ENCODE measurements at regions not wholly inside any gene's neighbourhood (a gene's known extent, or its start where the extent isn't known, plus 50 kb on each side); places are given as distances from the start of the nearest gene placed in this dataset.
"Not testable (repeated sequence)": the region's sequence is repeated elsewhere in the genome, so short reads cannot be mapped to it uniquely, and the experiment has no call there.

- peak in 1 of 2 experiments; percentile 34 for DNase-seq (ENCODE audit: low read depth in 1 of 2, low spot score in 1 of 2)
- Histone ChIP-seq H3K4me3 (replicated peaks; ENCODE audit: insufficient read depth, low read length) (no peak overlapping the region), H3K27me3 (ENCODE audit: insufficient read depth, poor library complexity, severe bottlenecking) (no peaks in the 10 kb centered on the region), H3K27ac (replicated peaks) (no peak overlapping the region)
- TF ChIP-seq POLR2AphosphoS5 (IDR thresholded peaks at IDR 0.05; ENCODE audit: low read depth) (no peak), SPI1 (IDR thresholded peaks at IDR 0.05; ENCODE audit: borderline replicate concordance, low read depth) (no peak), GABPA (IDR thresholded peaks at IDR 0.05; ENCODE audit: low read depth) (no peak)
Measured at GRCh38 chr7:45435846-45436245, 138.3 kb upstream of the ADCY1 start.

DNA sequence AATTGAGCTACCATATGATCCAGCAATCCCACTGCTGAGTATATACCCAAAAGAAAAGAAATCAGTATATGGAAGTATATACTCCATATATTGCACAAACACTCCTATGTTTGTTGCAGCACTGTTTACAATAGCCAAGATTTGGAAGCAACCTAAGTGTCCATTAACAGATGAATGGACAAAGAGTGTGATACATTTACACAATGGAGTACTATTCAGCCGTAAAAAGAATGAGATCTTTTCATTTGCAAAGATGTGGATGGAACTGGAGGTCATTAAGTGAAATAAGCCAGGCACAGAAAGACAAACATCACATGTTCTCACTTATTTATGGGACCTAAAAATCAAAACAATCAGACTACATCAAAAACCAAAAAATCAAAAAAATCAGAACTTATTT is 133.4 kb upstream of the ADCY1 start:
- not testable (repeated sequence) for H3K27me3 ChIP-seq (ENCODE audit: insufficient read depth, poor library complexity, severe bottlenecking); H3K4me3 ChIP-seq (replicated peaks; ENCODE audit: insufficient read depth, low read length); DNase-seq (ENCODE audit: low read depth in 1 of 2, low spot score in 1 of 2); H3K27ac ChIP-seq (replicated peaks)

GRCh38 chr7:45443263-45443662 is 130.9 kb upstream of the ADCY1 start:
- no peak overlapping the region for H3K27ac ChIP-seq (replicated peaks)
- DNase-seq (ENCODE audit: low read depth in 1 of 2, low spot score in 1 of 2), result no peak
- TF ChIP-seq GABPA (IDR thresholded peaks at IDR 0.05; ENCODE audit: low read depth), result no peak
- no peak for TF ChIP-seq POLR2AphosphoS5 (IDR thresholded peaks at IDR 0.05; ENCODE audit: low read depth)
- TF ChIP-seq SPI1 (IDR thresholded peaks at IDR 0.05; ENCODE audit: borderline replicate concordance, low read depth), result no peak
- TF ChIP-seq, protein P1, sequence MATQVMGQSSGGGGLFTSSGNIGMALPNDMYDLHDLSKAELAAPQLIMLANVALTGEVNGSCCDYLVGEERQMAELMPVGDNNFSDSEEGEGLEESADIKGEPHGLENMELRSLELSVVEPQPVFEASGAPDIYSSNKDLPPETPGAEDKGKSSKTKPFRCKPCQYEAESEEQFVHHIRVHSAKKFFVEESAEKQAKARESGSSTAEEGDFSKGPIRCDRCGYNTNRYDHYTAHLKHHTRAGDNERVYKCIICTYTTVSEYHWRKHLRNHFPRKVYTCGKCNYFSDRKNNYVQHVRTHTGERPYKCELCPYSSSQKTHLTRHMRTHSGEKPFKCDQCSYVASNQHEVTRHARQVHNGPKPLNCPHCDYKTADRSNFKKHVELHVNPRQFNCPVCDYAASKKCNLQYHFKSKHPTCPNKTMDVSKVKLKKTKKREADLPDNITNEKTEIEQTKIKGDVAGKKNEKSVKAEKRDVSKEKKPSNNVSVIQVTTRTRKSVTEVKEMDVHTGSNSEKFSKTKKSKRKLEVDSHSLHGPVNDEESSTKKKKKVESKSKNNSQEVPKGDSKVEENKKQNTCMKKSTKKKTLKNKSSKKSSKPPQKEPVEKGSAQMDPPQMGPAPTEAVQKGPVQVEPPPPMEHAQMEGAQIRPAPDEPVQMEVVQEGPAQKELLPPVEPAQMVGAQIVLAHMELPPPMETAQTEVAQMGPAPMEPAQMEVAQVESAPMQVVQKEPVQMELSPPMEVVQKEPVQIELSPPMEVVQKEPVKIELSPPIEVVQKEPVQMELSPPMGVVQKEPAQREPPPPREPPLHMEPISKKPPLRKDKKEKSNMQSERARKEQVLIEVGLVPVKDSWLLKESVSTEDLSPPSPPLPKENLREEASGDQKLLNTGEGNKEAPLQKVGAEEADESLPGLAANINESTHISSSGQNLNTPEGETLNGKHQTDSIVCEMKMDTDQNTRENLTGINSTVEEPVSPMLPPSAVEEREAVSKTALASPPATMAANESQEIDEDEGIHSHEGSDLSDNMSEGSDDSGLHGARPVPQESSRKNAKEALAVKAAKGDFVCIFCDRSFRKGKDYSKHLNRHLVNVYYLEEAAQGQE (IDR thresholded peaks at IDR 0.05; ENCODE audit: insufficient replicate concordance, low read depth), result no peak
- TF ChIP-seq, protein P2, sequence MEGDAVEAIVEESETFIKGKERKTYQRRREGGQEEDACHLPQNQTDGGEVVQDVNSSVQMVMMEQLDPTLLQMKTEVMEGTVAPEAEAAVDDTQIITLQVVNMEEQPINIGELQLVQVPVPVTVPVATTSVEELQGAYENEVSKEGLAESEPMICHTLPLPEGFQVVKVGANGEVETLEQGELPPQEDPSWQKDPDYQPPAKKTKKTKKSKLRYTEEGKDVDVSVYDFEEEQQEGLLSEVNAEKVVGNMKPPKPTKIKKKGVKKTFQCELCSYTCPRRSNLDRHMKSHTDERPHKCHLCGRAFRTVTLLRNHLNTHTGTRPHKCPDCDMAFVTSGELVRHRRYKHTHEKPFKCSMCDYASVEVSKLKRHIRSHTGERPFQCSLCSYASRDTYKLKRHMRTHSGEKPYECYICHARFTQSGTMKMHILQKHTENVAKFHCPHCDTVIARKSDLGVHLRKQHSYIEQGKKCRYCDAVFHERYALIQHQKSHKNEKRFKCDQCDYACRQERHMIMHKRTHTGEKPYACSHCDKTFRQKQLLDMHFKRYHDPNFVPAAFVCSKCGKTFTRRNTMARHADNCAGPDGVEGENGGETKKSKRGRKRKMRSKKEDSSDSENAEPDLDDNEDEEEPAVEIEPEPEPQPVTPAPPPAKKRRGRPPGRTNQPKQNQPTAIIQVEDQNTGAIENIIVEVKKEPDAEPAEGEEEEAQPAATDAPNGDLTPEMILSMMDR (IDR thresholded peaks at IDR 0.05; ENCODE audit: insufficient read depth, low read length), result no peak
- no peak overlapping the region for H3K4me3 ChIP-seq (replicated peaks; ENCODE audit: insufficient read depth, low read length)
- H3K27me3 ChIP-seq (ENCODE audit: insufficient read depth, poor library complexity, severe bottlenecking), result no peaks in the 10 kb centered on the region

- TF ChIP-seq, protein P2 (IDR thresholded peaks at IDR 0.05; ENCODE audit: insufficient read depth, low read length), result no peak
- no peak for TF ChIP-seq GABPA (IDR thresholded peaks at IDR 0.05; ENCODE audit: low read depth)
- TF ChIP-seq, protein P1 (IDR thresholded peaks at IDR 0.05; ENCODE audit: insufficient replicate concordance, low read depth), result no peak
- H3K4me3 ChIP-seq (replicated peaks; ENCODE audit: insufficient read depth, low read length), result no peak overlapping the region
- no peak overlapping the region for H3K27ac ChIP-seq (replicated peaks)
- no peak for DNase-seq (ENCODE audit: low read depth in 1 of 2, low spot score in 1 of 2)
- peaks cover 6% of the 10 kb centered on the region for H3K27me3 ChIP-seq (ENCODE audit: insufficient read depth, poor library complexity, severe bottlenecking)
Measured at GRCh38 chr7:45446195-45446944, 127.8 kb upstream of the ADCY1 start.

DNA sequence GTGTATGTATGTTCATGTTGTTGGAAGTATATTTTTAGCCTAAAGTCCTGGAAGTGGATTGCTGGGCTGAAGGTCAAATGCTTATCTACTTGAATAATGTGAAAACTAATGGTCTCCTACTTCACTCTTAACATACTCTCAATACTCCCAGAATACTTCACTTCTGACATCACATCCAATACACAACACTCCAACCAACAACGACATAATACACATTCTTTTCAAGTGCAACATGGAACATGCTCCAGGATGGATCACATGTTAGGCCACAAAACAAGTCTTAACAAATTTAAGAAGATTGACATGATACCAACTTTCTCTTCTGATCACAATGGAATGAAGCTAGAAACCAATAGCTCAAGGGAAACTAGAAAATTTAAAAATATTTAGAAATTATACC is 126.9 kb upstream of the ADCY1 start:
- peaks cover 6% of the 10 kb centered on the region for H3K27me3 ChIP-seq (ENCODE audit: insufficient read depth, poor library complexity, severe bottlenecking)
- TF ChIP-seq SPI1 (IDR thresholded peaks at IDR 0.05; ENCODE audit: borderline replicate concordance, low read depth) (no peak), POLR2AphosphoS5 (IDR thresholded peaks at IDR 0.05; ENCODE audit: low read depth) (no peak), GABPA (IDR thresholded peaks at IDR 0.05; ENCODE audit: low read depth) (no peak)
- TF ChIP-seq, protein P2 (IDR thresholded peaks at IDR 0.05; ENCODE audit: insufficient read depth, low read length), result no peak
- TF ChIP-seq, protein P1 (IDR thresholded peaks at IDR 0.05; ENCODE audit: insufficient replicate concordance, low read depth), result no peak
- no peak for DNase-seq (ENCODE audit: low read depth in 1 of 2, low spot score in 1 of 2)
- H3K27ac ChIP-seq (replicated peaks), result no peak overlapping the region
- no peak overlapping the region for H3K4me3 ChIP-seq (replicated peaks; ENCODE audit: insufficient read depth, low read length)
